Erythroblast (primary cell): ENCODE measurements at regions not wholly inside any gene's neighbourhood (a gene's known extent, or its start where the extent isn't known, plus 50 kb on each side); places are given as distances from the start of the nearest gene placed in this dataset.

ENCODE experiments used
- GATA1 ChIP-seq: IDR thresholded peaks from 2 replicates; pipeline ENCODE4 v1.6.1; 2011; ENCODE audit warnings: low read depth, mild to moderate bottlenecking, control low read depth, low read length, moderate library complexity
- POLR2A ChIP-seq: IDR thresholded peaks from 2 replicates; pipeline ENCODE4 v1.6.1; 2011; ENCODE audit warnings: mild to moderate bottlenecking, low read length

- TF ChIP-seq POLR2A: no peak
- no peak for TF ChIP-seq GATA1
Measured at GRCh38 chrX:77298296-77298695, 148.9 kb upstream of the FGF16 start.
